K562 (cell line): ENCODE measurements at regions not wholly inside any gene's neighbourhood (a gene's known extent, or its start where the extent isn't known, plus 50 kb on each side); places are given as distances from the start of the nearest gene placed in this dataset.
A peak's percentile ranks its signal among the peaks of the same experiment; 100 is the strongest.

Experiments
- ATAC-seq: fragments of 200-7000 bp; cut with Tn5 transposase; 3 replicates; pipeline ENCODE4 v1.9.1; 2020; ENCODE audit warnings: moderate library complexity
- BruUV-seq: library from RNA; stranded (reverse); fragments of 400-500 nt; replicated peaks from 2 replicates; lab custom pipeline; 2021; lab: Mats Ljungman, UMichigan
- CTCF ChIA-PET: fragments of 300-600 bp; formaldehyde crosslinking; extraction: SDS; loops from one replicate; lab custom pipeline; 2021; ENCODE audit warnings: low intra/inter-chr PET ratio; lab: Yijun Ruan, JAX
- POLR2A ChIA-PET: fragments of 300-600, 350-650 bp; sonication (Branson Sonifier 250); formaldehyde crosslinking; extraction: SDS; loops from one replicate; lab custom pipeline; 2021; ENCODE audit warnings: antibody characterized with exemption, inconsistent platforms; lab: Yijun Ruan, JAX
- DNase-seq, 4 experiments: peaks; one replicate each; pipeline versions ENCODE4 v3.0.0 to v3.0.0-alpha.2; 2011 to 2018; ENCODE audit warnings: low spot score in 3 of 4, mixed read lengths in 3 of 4; ENCODE audit errors: extremely low read depth in 1 of 4
- FAIRE-seq: peaks from 2 replicates; lab custom pipeline; 2011; peaks lifted over from hg19 to GRCh38; lab: Jason Lieb, UNC
- H2AFZ ChIP-seq: 2 replicates; pipeline ENCODE4 v1.6.0; 2011; ENCODE audit warnings: low read depth, low read length, control low read depth, inconsistent platforms
- H3K27ac ChIP-seq: fragments of 200-600 bp; 3 replicates; pipeline ENCODE4 v1.8.0; 2011; ENCODE audit warnings: low read depth, mild to moderate bottlenecking, control low read depth, inconsistent platforms, low read length, moderate library complexity, mixed read lengths; ENCODE audit errors: extremely low read depth
- H3K27me3 ChIP-seq, 2 experiments: fragments of 300-600 bp in 1 of 2; 2 replicates in 1 of 2; 3 replicates in 1 of 2; pipeline versions ENCODE4 v1.6.0 to v1.8.0; 2011; ENCODE audit warnings: inconsistent platforms in 2 of 2, low read length in 2 of 2, mild to moderate bottlenecking in 1 of 2, mixed read lengths in 1 of 2, moderate library complexity in 1 of 2; ENCODE audit not compliant: control insufficient read depth in 2 of 2, insufficient read depth in 2 of 2
- H3K36me3 ChIP-seq: fragments of 300-600 bp; 3 replicates; pipeline ENCODE4 v1.8.0; 2011; ENCODE audit warnings: mild to moderate bottlenecking, low read length, inconsistent platforms; ENCODE audit not compliant: control insufficient read depth, insufficient read depth
- H3K4me1 ChIP-seq, 2 experiments: fragments of 200-600 bp in 1 of 2; replicated peaks in 1 of 2; 2 replicates in 1 of 2; 3 replicates in 1 of 2; pipeline versions ENCODE4 v1.5.1 to v1.8.0; 2011; ENCODE audit warnings: inconsistent platforms in 2 of 2, low read length in 2 of 2, mild to moderate bottlenecking in 1 of 2, mixed read lengths in 1 of 2, moderate library complexity in 1 of 2; ENCODE audit not compliant: control insufficient read depth in 2 of 2, insufficient read depth in 2 of 2
- H3K4me2 ChIP-seq: 2 replicates; pipeline ENCODE4 v1.6.1; 2011; ENCODE audit warnings: low read length, control low read depth, inconsistent platforms, mixed read lengths; ENCODE audit not compliant: insufficient read depth
- H3K4me3 ChIP-seq: fragments of 200-600 bp; sonication (generic), shearing (Covaris generic); 2 replicates; pipeline ENCODE4 v1.5.1; 2016; ENCODE audit warnings: control low read depth, inconsistent platforms
- H3K79me2 ChIP-seq: fragments of 200-600 bp; 3 replicates; pipeline ENCODE4 v1.8.0; 2011; ENCODE audit warnings: low read length, inconsistent platforms; ENCODE audit not compliant: control insufficient read depth, insufficient read depth
- H3K9ac ChIP-seq, 2 experiments: 2 replicates each; pipeline versions ENCODE4 v1.6.0 to v1.6.1; 2011; ENCODE audit warnings: low read depth in 2 of 2, low read length in 2 of 2, control low read depth in 1 of 2, inconsistent platforms in 1 of 2, mild to moderate bottlenecking in 1 of 2, mixed read lengths in 1 of 2; ENCODE audit not compliant: insufficient read depth in 1 of 2
- H3K9me1 ChIP-seq: one replicate; pipeline ENCODE4 v1.6.0; 2011; ENCODE audit warnings: inconsistent platforms, mild to moderate bottlenecking, low read length, moderate library complexity; ENCODE audit not compliant: control insufficient read depth, insufficient read depth
- H3K9me3 ChIP-seq: replicated peaks from 2 replicates; pipeline ENCODE4 v1.5.1; 2011; ENCODE audit warnings: low read depth, low read length, inconsistent platforms; ENCODE audit not compliant: control insufficient read depth, insufficient read depth
- H4K20me1 ChIP-seq: replicated peaks from 2 replicates; pipeline ENCODE4 v1.6.1; 2011; ENCODE audit warnings: low read length, inconsistent platforms, mixed read lengths; ENCODE audit not compliant: control insufficient read depth, insufficient read depth
- BACH1 ChIP-seq: fragments of 200-800 bp; sonication (Bioruptor generic); IDR thresholded peaks from 2 replicates; pipeline ENCODE4 v1.6.1; 2016; ENCODE audit warnings: missing genetic modification characterization, missing compliant biosample characterization
- ELF1 ChIP-seq: fragments of 200-800 bp; sonication (Bioruptor generic); IDR thresholded peaks from 2 replicates; pipeline ENCODE4 v1.6.1; 2016; ENCODE audit warnings: missing genetic modification characterization, missing compliant biosample characterization
- FOS ChIP-seq: IDR thresholded peaks from 3 replicates; pipeline ENCODE4 v1.6.1; 2011; ENCODE audit not compliant: insufficient read length; ENCODE audit errors: extremely low read depth
- HCFC1 ChIP-seq: IDR thresholded peaks from 2 replicates; pipeline ENCODE4 v1.6.1; 2012; ENCODE audit warnings: low read depth, low read length, improper control_type of control experiment
- MCM5 ChIP-seq: fragments of 450-650 bp; IDR thresholded peaks from 2 replicates; pipeline ENCODE4 v1.6.1; 2016; ENCODE audit warnings: low read depth
- NFXL1 ChIP-seq: fragments of 450-650 bp; formaldehyde crosslinking; IDR thresholded peaks from 2 replicates; pipeline ENCODE4 v1.4.0; 2021; ENCODE audit warnings: mild to moderate bottlenecking
- PHF21A ChIP-seq: fragments of 450-650 bp; IDR thresholded peaks from 2 replicates; pipeline ENCODE4 v1.6.1; 2017; ENCODE audit warnings: low read depth, borderline replicate concordance
- ZC3H11A ChIP-seq: IDR thresholded peaks from 2 replicates; pipeline ENCODE4 v1.6.1; 2012; ENCODE audit warnings: low read depth, low read length, improper control_type of control experiment
- ZKSCAN3 ChIP-seq: fragments of 250-450 bp; sonication (Bioruptor Pico); IDR thresholded peaks from 2 replicates; pipeline ENCODE4 v1.4.0; 2020
- ZNF175 ChIP-seq: fragments of 200-800 bp; sonication (Bioruptor generic); IDR thresholded peaks from 2 replicates; pipeline ENCODE4 v1.6.1; 2016; ENCODE audit warnings: low read depth, mild to moderate bottlenecking, missing genetic modification characterization, missing compliant biosample characterization
- ZNF197 ChIP-seq: fragments of 200-800 bp; sonication (Bioruptor generic); IDR thresholded peaks from 2 replicates; pipeline ENCODE4 v1.6.1; 2016; ENCODE audit warnings: low read depth, missing genetic modification characterization, missing compliant biosample characterization
- ZNF24 ChIP-seq: fragments of 450-650 bp; IDR thresholded peaks from 2 replicates; pipeline ENCODE4 v1.6.1; 2016
- WGBS: fragments of 100-300 bp; shearing (Covaris generic); methylation state at CpG from one replicate; pipeline ENCODE4 v1.1.6; 2016; ENCODE audit warnings: low coverage, mixed read lengths; ENCODE audit not compliant: insufficient coverage; ENCODE audit errors: missing lambda C conversion rate; 5-methylcytosine and 5-hydroxymethylcytosine counted together
- in situ Hi-C: fragments of 300-500 bp; cut with MboI; formaldehyde crosslinking; loops from 4 replicates; pipeline ENCODE4 v1.15.0; 2018; ENCODE audit warnings: inconsistent platforms, mixed read lengths
- intact Hi-C: fragments of 100-400 bp; cut with micrococcal nuclease; formaldehyde crosslinking; loops from 2 replicates; pipeline ENCODE4 v1.14.2; 2022
- TF ChIP-seq, protein P1 (sequence below): fragments of 450-650 bp; formaldehyde crosslinking; IDR thresholded peaks from 2 replicates; pipeline ENCODE4 v1.4.0; 2022; ENCODE audit warnings: missing genetic modification characterization
- TF ChIP-seq, protein P2 (sequence below): fragments of 150-350 bp; IDR thresholded peaks from 2 replicates; pipeline ENCODE4 v1.6.1; 2014; ENCODE audit warnings: low read depth, mild to moderate bottlenecking, low read length, borderline replicate concordance

DNA sequence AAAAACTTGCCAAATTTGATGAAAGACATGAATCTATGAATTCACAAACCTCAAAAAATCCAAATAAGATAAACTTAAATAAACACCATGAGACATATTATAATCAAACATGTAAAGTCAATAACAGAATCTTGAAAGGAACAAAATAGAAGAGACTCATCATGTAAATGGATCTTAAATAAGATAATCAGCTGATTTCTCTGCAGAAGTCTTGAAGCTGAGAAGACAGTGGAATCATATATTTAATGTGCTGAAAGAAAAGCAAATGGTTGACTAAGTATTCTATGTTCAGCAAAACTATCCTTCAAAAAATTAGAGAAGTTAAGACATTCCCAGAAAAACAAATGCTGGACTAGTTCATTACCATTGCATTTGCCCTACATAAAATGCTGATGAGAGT is 215.7 kb upstream of the SPIN4 start (continued):
- TF ChIP-seq, protein P1, sequence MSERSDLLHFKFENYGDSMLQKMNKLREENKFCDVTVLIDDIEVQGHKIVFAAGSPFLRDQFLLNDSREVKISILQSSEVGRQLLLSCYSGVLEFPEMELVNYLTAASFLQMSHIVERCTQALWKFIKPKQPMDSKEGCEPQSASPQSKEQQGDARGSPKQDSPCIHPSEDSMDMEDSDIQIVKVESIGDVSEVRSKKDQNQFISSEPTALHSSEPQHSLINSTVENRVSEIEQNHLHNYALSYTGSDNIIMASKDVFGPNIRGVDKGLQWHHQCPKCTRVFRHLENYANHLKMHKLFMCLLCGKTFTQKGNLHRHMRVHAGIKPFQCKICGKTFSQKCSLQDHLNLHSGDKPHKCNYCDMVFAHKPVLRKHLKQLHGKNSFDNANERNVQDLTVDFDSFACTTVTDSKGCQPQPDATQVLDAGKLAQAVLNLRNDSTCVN (CRISPR knock-in tag): no peak
- TF ChIP-seq, all 486 proteins: peak for 0

DNA sequence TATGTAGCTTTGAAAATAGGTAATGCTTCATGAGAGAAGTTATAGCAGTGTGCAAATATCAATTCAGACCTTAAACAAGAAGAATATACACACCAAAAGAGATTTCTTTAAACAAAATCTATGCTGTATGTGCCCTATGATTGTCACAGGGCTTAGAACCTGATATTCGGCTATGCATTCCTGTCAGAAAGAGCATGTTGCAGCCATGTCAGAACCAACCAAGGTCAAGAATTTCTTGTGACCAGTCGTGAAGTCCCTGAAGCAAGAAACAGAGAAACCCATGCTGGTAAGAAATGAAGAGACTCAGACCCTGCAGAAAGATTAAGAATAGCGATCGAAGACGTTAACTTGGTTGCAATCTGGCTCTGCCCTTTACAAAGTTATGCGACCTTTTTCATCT is 210.3 kb upstream of the SPIN4 start:
- H3K4me3 ChIP-seq: peak overlapping the region; percentile 54; the same call in 1 of the 2 replicates
- intact Hi-C loops: no loop called here

More for the DNA sequence above, 210.3 kb upstream of the SPIN4 start:
- CTCF ChIA-PET: no interaction called here
- Histone ChIP-seq H2AFZ (peak overlapping the region; percentile 72), H3K9ac (0 out of 4 replicates have a peak overlapping the region, but pooled peaks of 1 of the 2 experiments have one; percentile 61), H3K27me3 (no peaks in the 10 kb centered on the region), H3K79me2 (peaks cover 12% of the 10 kb centered on the region)
- TF ChIP-seq ZNF175 (CRISPR knock-in tag): no peak
- no peak for TF ChIP-seq ZKSCAN3 (CRISPR knock-in tag)
- no peak for TF ChIP-seq ZNF24
- no peak for TF ChIP-seq ELF1 (tag)
- no peak for TF ChIP-seq HCFC1
- TF ChIP-seq PHF21A: no peak
- TF ChIP-seq MCM5: no peak
- TF ChIP-seq, protein P2, sequence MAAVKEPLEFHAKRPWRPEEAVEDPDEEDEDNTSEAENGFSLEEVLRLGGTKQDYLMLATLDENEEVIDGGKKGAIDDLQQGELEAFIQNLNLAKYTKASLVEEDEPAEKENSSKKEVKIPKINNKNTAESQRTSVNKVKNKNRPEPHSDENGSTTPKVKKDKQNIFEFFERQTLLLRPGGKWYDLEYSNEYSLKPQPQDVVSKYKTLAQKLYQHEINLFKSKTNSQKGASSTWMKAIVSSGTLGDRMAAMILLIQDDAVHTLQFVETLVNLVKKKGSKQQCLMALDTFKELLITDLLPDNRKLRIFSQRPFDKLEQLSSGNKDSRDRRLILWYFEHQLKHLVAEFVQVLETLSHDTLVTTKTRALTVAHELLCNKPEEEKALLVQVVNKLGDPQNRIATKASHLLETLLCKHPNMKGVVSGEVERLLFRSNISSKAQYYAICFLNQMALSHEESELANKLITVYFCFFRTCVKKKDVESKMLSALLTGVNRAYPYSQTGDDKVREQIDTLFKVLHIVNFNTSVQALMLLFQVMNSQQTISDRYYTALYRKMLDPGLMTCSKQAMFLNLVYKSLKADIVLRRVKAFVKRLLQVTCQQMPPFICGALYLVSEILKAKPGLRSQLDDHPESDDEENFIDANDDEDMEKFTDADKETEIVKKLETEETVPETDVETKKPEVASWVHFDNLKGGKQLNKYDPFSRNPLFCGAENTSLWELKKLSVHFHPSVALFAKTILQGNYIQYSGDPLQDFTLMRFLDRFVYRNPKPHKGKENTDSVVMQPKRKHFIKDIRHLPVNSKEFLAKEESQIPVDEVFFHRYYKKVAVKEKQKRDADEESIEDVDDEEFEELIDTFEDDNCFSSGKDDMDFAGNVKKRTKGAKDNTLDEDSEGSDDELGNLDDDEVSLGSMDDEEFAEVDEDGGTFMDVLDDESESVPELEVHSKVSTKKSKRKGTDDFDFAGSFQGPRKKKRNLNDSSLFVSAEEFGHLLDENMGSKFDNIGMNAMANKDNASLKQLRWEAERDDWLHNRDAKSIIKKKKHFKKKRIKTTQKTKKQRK: no peak
- no peak for TF ChIP-seq BACH1 (tag)
- TF ChIP-seq NFXL1: no peak
- no peak for TF ChIP-seq FOS
- no peak for TF ChIP-seq ZNF197 (CRISPR knock-in tag)
- TF ChIP-seq ZC3H11A: no peak
- TF ChIP-seq, all 486 proteins: peak for 0
- BruUV-seq: no TSS peak
- Histone ChIP-seq H3K36me3 (no peaks in the 10 kb centered on the region), H3K27ac (no peak overlapping the region), H3K4me1 (no peaks in the 10 kb centered on the region), H3K9me3 (no peaks in the 10 kb centered on the region), H3K4me2 (peak overlapping the region; percentile 35), H3K9me1 (no peaks in the 10 kb centered on the region), H4K20me1 (no peaks in the 10 kb centered on the region)
- ATAC-seq (peak; percentile 65), DNase-seq (peak in 3 of 4 experiments; percentile 2 to 3 (median 2)), FAIRE-seq (no peak)
- in situ Hi-C loops: no loop called here
- POLR2A ChIA-PET: no interaction called here
- WGBS: 0% methylated on average over 6 of the region's 6 CpGs
